8988T (cell line): ENCODE measurements at regions not wholly inside any gene's neighbourhood (a gene's known extent, or its start where the extent isn't known, plus 50 kb on each side); places are given as distances from the start of the nearest gene placed in this dataset.

ENCODE experiments used
- DNase-seq: peaks from one replicate; pipeline ENCODE4 v3.0.0; 2011

GRCh38 chr2:155223781-155224406 is 525.4 kb downstream of the KCNJ3 start:
- DNase-seq: no peak

- DNase-seq: no peak
Observed at GRCh38 chr2:155218945-155219344, 520.5 kb downstream of the KCNJ3 start.

- no peak for DNase-seq
Observed at GRCh38 chr2:155218292-155218924, 519.9 kb downstream of the KCNJ3 start.

GRCh38 chr2:155215037-155215707 is 516.7 kb downstream of the KCNJ3 start:
- DNase-seq: no peak

- no peak for DNase-seq
Observed at GRCh38 chr2:155209696-155210450, 511.4 kb downstream of the KCNJ3 start.

GRCh38 chr2:155203178-155203577 is 504.7 kb downstream of the KCNJ3 start:
- no peak for DNase-seq

- no peak for DNase-seq
Observed at GRCh38 chr2:155200753-155201152, 502.3 kb downstream of the KCNJ3 start.

GRCh38 chr2:155190342-155190741 is 491.8 kb downstream of the KCNJ3 start:
- DNase-seq: no peak

- DNase-seq: no peak
Observed at GRCh38 chr2:155178921-155179320, 480.4 kb downstream of the KCNJ3 start.

GRCh38 chr2:155176345-155176744 is 477.9 kb downstream of the KCNJ3 start:
- DNase-seq: no peak

GRCh38 chr2:155169317-155169716 is 470.8 kb downstream of the KCNJ3 start:
- DNase-seq: no peak

- no peak for DNase-seq
Observed at GRCh38 chr2:155162494-155162893, 464.0 kb downstream of the KCNJ3 start.

GRCh38 chr2:155161314-155161713 is 462.8 kb downstream of the KCNJ3 start:
- no peak for DNase-seq

- no peak for DNase-seq
Observed at GRCh38 chr2:155157711-155158110, 459.2 kb downstream of the KCNJ3 start.

- DNase-seq: no peak
Observed at GRCh38 chr2:155157065-155157464, 458.6 kb downstream of the KCNJ3 start.

- no peak for DNase-seq
Observed at GRCh38 chr2:155151945-155152344, 453.4 kb downstream of the KCNJ3 start.

- DNase-seq: no peak
Observed at GRCh38 chr2:155151472-155151871, 453.0 kb downstream of the KCNJ3 start.

GRCh38 chr2:155145758-155146229 is 447.3 kb downstream of the KCNJ3 start:
- no peak for DNase-seq

- no peak for DNase-seq
Observed at GRCh38 chr2:155141418-155141817, 442.9 kb downstream of the KCNJ3 start.

GRCh38 chr2:155125585-155126230 is 427.2 kb downstream of the KCNJ3 start:
- DNase-seq: no peak

GRCh38 chr2:155115846-155116245 is 417.4 kb downstream of the KCNJ3 start:
- no peak for DNase-seq

- DNase-seq: no peak
Observed at GRCh38 chr2:155111070-155111469, 412.6 kb downstream of the KCNJ3 start.

GRCh38 chr2:155109527-155109926 is 411.0 kb downstream of the KCNJ3 start:
- no peak for DNase-seq
